Thyroid gland (tissue), 4 donors: ENCODE measurements at regions not wholly inside any gene's neighbourhood (a gene's known extent, or its start where the extent isn't known, plus 50 kb on each side); places are given as distances from the start of the nearest gene placed in this dataset.

ENCODE experiments used
- CTCF ChIP-seq, 6 experiments: fragments of 200-600 bp in 3 of 6; fragments of 450-650 bp in 3 of 6; sonication (generic) in 3 of 6; IDR thresholded peaks; one replicate each; pipeline ENCODE4 v1.5.1; 2016 to 2019; ENCODE audit warnings: antibody characterized with exemption in 6 of 6, mild to moderate bottlenecking in 2 of 6, inconsistent platforms in 1 of 6, moderate library complexity in 1 of 6
- POLR2A ChIP-seq, 2 donors: fragments of 450-650 bp; IDR thresholded peaks; one replicate each; pipeline ENCODE4 v1.6.1; 2017; ENCODE audit warnings: antibody characterized with exemption in 2 of 2, mild to moderate bottlenecking in 2 of 2, moderate library complexity in 1 of 2

- no peak for TF ChIP-seq POLR2A (IDR thresholded peaks at IDR 0.05)
- no peak for TF ChIP-seq CTCF (IDR thresholded peaks at IDR 0.05)
Measured at GRCh38 chr4:175954685-175955084, 111.0 kb upstream of the WDR17 start.
